CD14-positive monocyte (primary cell): ENCODE measurements at regions not wholly inside any gene's neighbourhood (a gene's known extent, or its start where the extent isn't known, plus 50 kb on each side); places are given as distances from the start of the nearest gene placed in this dataset.

Experiments used
- DNase-seq, 3 donors: peaks; one replicate each; pipeline ENCODE4 v3.0.0-alpha.2; 2011 to 2022
- H2AFZ ChIP-seq: 2 replicates; pipeline ENCODE4 v1.6.0; 2012; ENCODE audit warnings: mild to moderate bottlenecking, low read depth, low read length, inconsistent platforms; ENCODE audit not compliant: insufficient read depth, poor library complexity, severe bottlenecking
- H3K27ac ChIP-seq, 2 donors: 1 replicate in 1 of 2; 2 replicates in 1 of 2; pipeline ENCODE4 v1.5.1; 2012 to 2013; ENCODE audit warnings: low read length in 2 of 2, control low read depth in 1 of 2, inconsistent platforms in 1 of 2, low read depth in 1 of 2, mild to moderate bottlenecking in 1 of 2
- H3K27me3 ChIP-seq, 2 donors: one replicate each; pipeline versions ENCODE4 v1.6.0 to v1.6.1; 2011 to 2013; ENCODE audit warnings: low read length in 2 of 2; ENCODE audit not compliant: control insufficient read depth in 2 of 2, insufficient read depth in 2 of 2
- H3K36me3 ChIP-seq, 2 donors: replicated peaks in 1 of 2; 1 replicate in 1 of 2; 2 replicates in 1 of 2; pipeline versions ENCODE4 v1.5.1 to v1.6.1; 2012 to 2013; ENCODE audit warnings: low read length in 2 of 2, control low read depth in 1 of 2, inconsistent platforms in 1 of 2, mild to moderate bottlenecking in 1 of 2; ENCODE audit not compliant: insufficient read depth in 2 of 2, control insufficient read depth in 1 of 2
- H3K4me1 ChIP-seq, 2 donors: 1 replicate in 1 of 2; 2 replicates in 1 of 2; pipeline versions ENCODE4 v1.5.1 to v1.6.1; 2012 to 2013; ENCODE audit warnings: low read length in 2 of 2, control low read depth in 1 of 2, inconsistent platforms in 1 of 2, mild to moderate bottlenecking in 1 of 2, moderate library complexity in 1 of 2; ENCODE audit not compliant: insufficient read depth in 2 of 2, control insufficient read depth in 1 of 2
- H3K4me2 ChIP-seq: replicated peaks from 2 replicates; pipeline ENCODE3; 2012; ENCODE audit warnings: low read length, moderate library complexity, mild to moderate bottlenecking; ENCODE audit not compliant: poor library complexity, severe bottlenecking; ENCODE audit errors: extremely low read depth
- H3K4me3 ChIP-seq, 3 experiments: fragments of 200-600 bp in 1 of 3; sonication (generic) in 1 of 3; replicated peaks in 1 of 3; 1 replicate in 2 of 3; 2 replicates in 1 of 3; pipeline ENCODE4 v1.5.1; 2011 to 2013; ENCODE audit warnings: low read length in 3 of 3, mild to moderate bottlenecking in 3 of 3, control low read depth in 2 of 3, low read depth in 2 of 3, inconsistent platforms in 1 of 3, moderate library complexity in 1 of 3
- H3K79me2 ChIP-seq: 2 replicates; pipeline ENCODE4 v1.6.0; 2012; ENCODE audit warnings: mild to moderate bottlenecking, control low read depth, inconsistent platforms, low read length, moderate library complexity; ENCODE audit not compliant: insufficient read depth
- H3K9ac ChIP-seq: 2 replicates; pipeline ENCODE4 v1.6.0; 2017; ENCODE audit warnings: low read length, mild to moderate bottlenecking; ENCODE audit not compliant: insufficient read depth, poor library complexity, severe bottlenecking
- H3K9me3 ChIP-seq, 2 donors: replicated peaks in 1 of 2; 1 replicate in 1 of 2; 2 replicates in 1 of 2; pipeline versions ENCODE4 v1.5.1 to v1.6.1; 2012 to 2013; ENCODE audit warnings: low read length in 2 of 2, control low read depth in 1 of 2; ENCODE audit not compliant: control insufficient read depth in 1 of 2, insufficient read depth in 1 of 2
- H4K20me1 ChIP-seq: 2 replicates; pipeline ENCODE4 v1.6.0; 2012; ENCODE audit warnings: mild to moderate bottlenecking, low read length, control low read depth, moderate library complexity; ENCODE audit not compliant: insufficient read depth
- H3K27ac Mint-ChIP-seq, 7 donors: one replicate each; pipeline ENCODE4 v1.8.0; 2020; ENCODE audit warnings: mild to moderate bottlenecking in 7 of 7, mixed read lengths in 7 of 7, moderate library complexity in 6 of 7, inconsistent platforms in 2 of 7
- H3K27me3 Mint-ChIP-seq, 3 donors: one replicate each; pipeline ENCODE4 v1.8.0; 2021 to 2022; ENCODE audit warnings: low read depth in 3 of 3, mild to moderate bottlenecking in 3 of 3, mixed read lengths in 3 of 3, moderate library complexity in 3 of 3, inconsistent platforms in 1 of 3
- H3K36me3 Mint-ChIP-seq, 2 donors: one replicate each; pipeline ENCODE4 v1.8.0; 2020; ENCODE audit warnings: mixed read lengths in 2 of 2, inconsistent platforms in 1 of 2, mild to moderate bottlenecking in 1 of 2
- H3K4me1 Mint-ChIP-seq: one replicate; pipeline ENCODE4 v1.8.0; 2020; ENCODE audit warnings: mild to moderate bottlenecking, mixed read lengths
- H3K4me3 Mint-ChIP-seq, 2 donors: one replicate each; pipeline ENCODE4 v1.8.0; 2020; ENCODE audit warnings: mild to moderate bottlenecking in 2 of 2, mixed read lengths in 2 of 2, moderate library complexity in 1 of 2
- H3K9me3 Mint-ChIP-seq, 7 donors: one replicate each; pipeline ENCODE4 v1.8.0; 2020 to 2022; ENCODE audit warnings: mixed read lengths in 7 of 7, mild to moderate bottlenecking in 6 of 7, moderate library complexity in 6 of 7, inconsistent platforms in 2 of 7
- CTCF ChIP-seq: fragments of 200-600 bp; IDR thresholded peaks from one replicate; pipeline ENCODE4 v1.8.0; 2022; ENCODE audit warnings: antibody characterized with exemption, mild to moderate bottlenecking
- WGBS: methylation state at CpG from one replicate; pipeline ENCODE4 v1.1.5; 2013; ENCODE audit warnings: missing lambda C conversion rate; ENCODE audit not compliant: insufficient coverage; 5-methylcytosine and 5-hydroxymethylcytosine counted together
- intact Hi-C, 2 donors: fragments of 100-400 bp; cut with micrococcal nuclease; formaldehyde crosslinking; loops; one replicate each; pipeline versions ENCODE4 v1.15.0 to v1.15.1; 2023

- Mint-ChIP-seq H3K4me3 (no peak overlapping the region), H3K4me1 (peaks cover 9% of the 10 kb centered on the region), H3K27ac (no peak overlapping the region), H3K9me3 (peaks cover 4 to 8% (median 5%) of the 10 kb centered on the region in 7 donors), H3K27me3 (peaks cover 4 to 8% (median 6%) of the 10 kb centered on the region in 3 donors), H3K36me3 (peaks cover 0 to 3% of the 10 kb centered on the region in 2 donors)
- DNase-seq, result no peak
- Histone ChIP-seq H3K4me3 (no peak overlapping the region), H3K9ac (no peak overlapping the region), H3K27me3 (peaks cover 0 to 3% of the 10 kb centered on the region in 2 donors), H3K4me1 (no peaks in the 10 kb centered on the region), H3K79me2 (no peaks in the 10 kb centered on the region), H3K9me3 (peaks cover 6 to 7% of the 10 kb centered on the region in 2 donors), H3K4me2 (no peak overlapping the region), H3K36me3 (no peaks in the 10 kb centered on the region), H4K20me1 (no peaks in the 10 kb centered on the region), H3K27ac (no peak overlapping the region), H2AFZ (no peak overlapping the region)
- WGBS, result no CpG with 5 or more reads among the region's 5 CpGs
- intact Hi-C loops, result no loop called here
- TF ChIP-seq CTCF, result no peak
Observed at GRCh38 chr2:12806549-12807242, 90.0 kb downstream of the TRIB2 start.

GRCh38 chr2:12807907-12808810, 91.4 kb downstream of the TRIB2 start:
- H3K4me1 ChIP-seq, result no peaks in the 10 kb centered on the region
- no CpG with 5 or more reads among the region's 6 CpGs for WGBS
- H3K4me2 ChIP-seq, result no peak overlapping the region
- Mint-ChIP-seq H3K27ac (no peak overlapping the region), H3K36me3 (no peaks in the 10 kb centered on the region), H3K27me3 (peaks cover 4 to 8% (median 4%) of the 10 kb centered on the region in 3 donors), H3K4me3 (peak overlapping the region in 1 of 2 donors; percentile 3), H3K9me3 (no peaks in the 10 kb centered on the region), H3K4me1 (peaks cover 9% of the 10 kb centered on the region)
- H3K36me3 ChIP-seq, result no peaks in the 10 kb centered on the region
- H3K79me2 ChIP-seq, result no peaks in the 10 kb centered on the region
- no peak overlapping the region for H3K9ac ChIP-seq
- no peak overlapping the region for H3K4me3 ChIP-seq
- H4K20me1 ChIP-seq, result no peaks in the 10 kb centered on the region
- intact Hi-C loops, result no loop called here
- H3K9me3 ChIP-seq, result no peaks in the 10 kb centered on the region
- TF ChIP-seq CTCF, result no peak
- H3K27ac ChIP-seq, result no peak overlapping the region
- H3K27me3 ChIP-seq, result peaks cover 0 to 3% of the 10 kb centered on the region in 2 donors
- peak in 1 of 3 donors; percentile 24 for DNase-seq
- H2AFZ ChIP-seq, result no peak overlapping the region
